Neuronal stem cell (in vitro differentiated cells): ENCODE measurements at regions not wholly inside any gene's neighbourhood (a gene's known extent, or its start where the extent isn't known, plus 50 kb on each side); places are given as distances from the start of the nearest gene placed in this dataset.

Experiments used
- DNase-seq: peaks from one replicate; pipeline ENCODE4 v3.0.0-alpha.2; 2013; ENCODE audit warnings: low spot score
- H2AFZ ChIP-seq: one replicate; pipeline ENCODE4 v1.6.1; 2013; ENCODE audit warnings: mild to moderate bottlenecking, low read length, inconsistent platforms
- H2AK5ac ChIP-seq: 2 replicates; pipeline ENCODE4 v1.6.1; 2013; ENCODE audit warnings: low read depth, mild to moderate bottlenecking, inconsistent platforms, low read length, moderate library complexity, mixed read lengths
- H2BK120ac ChIP-seq: 2 replicates; pipeline ENCODE4 v1.6.1; 2013; ENCODE audit warnings: low read depth, mild to moderate bottlenecking, inconsistent platforms, low read length, moderate library complexity, mixed read lengths
- H2BK12ac ChIP-seq: one replicate; pipeline ENCODE4 v1.6.1; 2013; ENCODE audit warnings: low read length, inconsistent platforms
- H2BK15ac ChIP-seq: 2 replicates; pipeline ENCODE4 v1.6.1; 2013; ENCODE audit warnings: mild to moderate bottlenecking, low read length, inconsistent platforms, mixed read lengths
- H2BK5ac ChIP-seq: one replicate; pipeline ENCODE4 v1.6.1; 2013; ENCODE audit warnings: inconsistent platforms, mild to moderate bottlenecking, low read length, moderate library complexity
- H3K14ac ChIP-seq: one replicate; pipeline ENCODE4 v1.6.1; 2013; ENCODE audit warnings: low read length, inconsistent platforms
- H3K18ac ChIP-seq: 2 replicates; pipeline ENCODE4 v1.6.1; 2013; ENCODE audit warnings: low read length, inconsistent platforms
- H3K23ac ChIP-seq: 2 replicates; pipeline ENCODE4 v1.6.1; 2013; ENCODE audit warnings: low read depth, mild to moderate bottlenecking, mixed read lengths, low read length, inconsistent platforms; ENCODE audit not compliant: poor library complexity
- H3K27ac ChIP-seq: replicated peaks from 3 replicates; pipeline ENCODE4 v1.5.1; 2013; ENCODE audit warnings: low read length, inconsistent platforms
- H3K27me3 ChIP-seq, 3 experiments: 2 replicates each; pipeline ENCODE4 v1.6.1; 2013; ENCODE audit warnings: low read length in 3 of 3, mild to moderate bottlenecking in 2 of 3, inconsistent platforms in 1 of 3, low read depth in 1 of 3, mixed read lengths in 1 of 3, moderate library complexity in 1 of 3; ENCODE audit not compliant: control insufficient read depth in 3 of 3, insufficient read depth in 3 of 3
- H3K36me3 ChIP-seq, 2 donors: replicated peaks in 1 of 2; 2 replicates each; pipeline ENCODE4 v1.6.1; 2013; ENCODE audit warnings: low read length in 2 of 2; ENCODE audit not compliant: control insufficient read depth in 2 of 2, insufficient read depth in 2 of 2
- H3K4ac ChIP-seq: 2 replicates; pipeline ENCODE4 v1.6.1; 2013; ENCODE audit warnings: inconsistent platforms, mild to moderate bottlenecking, low read length, moderate library complexity
- H3K4me1 ChIP-seq, 2 donors: 1 replicate in 1 of 2; 2 replicates in 1 of 2; pipeline ENCODE4 v1.6.1; 2013; ENCODE audit warnings: low read length in 2 of 2, low read depth in 1 of 2; ENCODE audit not compliant: control insufficient read depth in 2 of 2, insufficient read depth in 1 of 2
- H3K4me2 ChIP-seq: one replicate; pipeline ENCODE4 v1.6.1; 2013; ENCODE audit warnings: mild to moderate bottlenecking, low read length, inconsistent platforms; ENCODE audit not compliant: insufficient read depth, poor library complexity, severe bottlenecking
- H3K4me3 ChIP-seq, 2 donors: 2 replicates each; pipeline ENCODE4 v1.5.1; 2013; ENCODE audit warnings: low read length in 2 of 2, mild to moderate bottlenecking in 2 of 2, inconsistent platforms in 1 of 2, moderate library complexity in 1 of 2
- H3K79me1 ChIP-seq: one replicate; pipeline ENCODE4 v1.6.1; 2013; ENCODE audit warnings: low read depth, mild to moderate bottlenecking, inconsistent platforms, low read length, moderate library complexity
- H3K9ac ChIP-seq: one replicate; pipeline ENCODE4 v1.6.1; 2013; ENCODE audit warnings: mild to moderate bottlenecking, low read depth, low read length, inconsistent platforms; ENCODE audit not compliant: poor library complexity
- H3K9me3 ChIP-seq, 2 donors: replicated peaks in 1 of 2; 2 replicates each; pipeline versions ENCODE3 to v1.6.1; 2013; ENCODE audit warnings: low read length in 2 of 2, mild to moderate bottlenecking in 2 of 2, inconsistent platforms in 1 of 2, low read depth in 1 of 2, mixed read lengths in 1 of 2, moderate library complexity in 1 of 2; ENCODE audit not compliant: control insufficient read depth in 2 of 2, insufficient read depth in 1 of 2
- H4K8ac ChIP-seq: one replicate; pipeline ENCODE4 v1.6.1; 2013; ENCODE audit warnings: low read depth, mild to moderate bottlenecking, inconsistent platforms, low read length, moderate library complexity
- H4K91ac ChIP-seq: one replicate; pipeline ENCODE4 v1.6.1; 2013; ENCODE audit warnings: low read length, low read depth, mild to moderate bottlenecking, inconsistent platforms; ENCODE audit not compliant: poor library complexity
- WGBS, 2 donors: extraction: QIAGEN DNeasy Blood & Tissue Kit; methylation state at CpG; one replicate each; pipeline ENCODE4 v1.1.7; 2013; ENCODE audit warnings: missing lambda C conversion rate in 2 of 2, mixed read lengths in 1 of 2; ENCODE audit not compliant: insufficient read length in 2 of 2, insufficient replicate concordance in 1 of 2; ENCODE audit errors: extremely low coverage in 2 of 2; 5-methylcytosine and 5-hydroxymethylcytosine counted together

DNA sequence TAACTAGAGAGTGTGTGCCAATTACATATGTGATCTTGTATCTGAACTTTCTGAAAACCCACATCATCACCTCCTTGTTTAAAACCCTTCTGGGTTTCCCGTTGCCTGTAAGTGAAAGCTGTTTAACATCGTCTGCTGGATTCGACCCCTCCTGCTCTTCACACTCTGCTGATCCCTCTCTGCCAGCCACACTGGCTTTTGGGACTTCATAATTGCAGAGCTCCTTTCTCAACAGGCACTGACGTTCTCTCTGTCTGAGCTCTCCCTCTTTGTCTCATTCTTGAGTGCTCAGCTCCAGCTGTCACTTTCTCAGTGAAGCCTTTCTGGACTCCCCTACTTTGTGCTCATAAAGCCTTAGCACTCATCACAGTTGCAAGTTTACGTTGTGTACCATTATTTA, 153.9 kb downstream of the CEP135 start:
- Histone ChIP-seq H3K4me3 (no peak overlapping the region), H2AFZ (no peak overlapping the region), H3K4me1 (peaks cover 2 to 4% of the 10 kb centered on the region in 2 donors), H3K9me3 (no peaks in the 10 kb centered on the region), H2BK5ac (no peak overlapping the region), H3K14ac (no peak overlapping the region), H3K23ac (no peak overlapping the region), H3K4ac (no peak overlapping the region), H3K27ac (no peak overlapping the region), H4K91ac (no peak overlapping the region), H2BK12ac (no peak overlapping the region), H3K4me2 (no peak overlapping the region), H3K36me3 (no peaks in the 10 kb centered on the region), H2AK5ac (no peak overlapping the region), H3K18ac (no peak overlapping the region), H3K27me3 (no peaks in the 10 kb centered on the region), H3K79me1 (peaks cover 3% of the 10 kb centered on the region), H3K9ac (no peak overlapping the region), H4K8ac (no peak overlapping the region), H2BK120ac (no peak overlapping the region), H2BK15ac (no peak overlapping the region)
- WGBS, 2 donors, result no CpG with 5 or more reads among the region's 5 CpGs
- no peak for DNase-seq

DNA sequence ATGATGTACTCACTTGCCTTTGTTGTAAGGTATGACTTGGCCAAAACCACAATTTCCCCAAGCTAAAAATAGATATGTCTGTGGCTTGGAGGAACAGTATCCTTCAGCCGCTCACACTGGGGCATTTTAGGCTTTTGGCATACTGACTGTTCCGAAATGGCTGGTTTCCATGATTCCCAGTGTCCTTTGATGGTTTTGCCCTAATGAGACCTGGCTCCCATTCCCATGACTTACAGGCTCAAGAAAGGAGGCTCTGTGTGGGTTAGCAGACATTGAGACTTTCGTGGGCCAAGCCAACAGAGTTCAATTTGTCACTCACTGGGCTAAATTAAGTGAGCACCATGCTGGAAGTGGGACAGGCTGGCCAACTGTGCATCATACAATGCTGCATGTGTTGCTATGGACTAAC, 150.6 kb downstream of the CEP135 start:
- no peak overlapping the region for H3K18ac ChIP-seq

DNA sequence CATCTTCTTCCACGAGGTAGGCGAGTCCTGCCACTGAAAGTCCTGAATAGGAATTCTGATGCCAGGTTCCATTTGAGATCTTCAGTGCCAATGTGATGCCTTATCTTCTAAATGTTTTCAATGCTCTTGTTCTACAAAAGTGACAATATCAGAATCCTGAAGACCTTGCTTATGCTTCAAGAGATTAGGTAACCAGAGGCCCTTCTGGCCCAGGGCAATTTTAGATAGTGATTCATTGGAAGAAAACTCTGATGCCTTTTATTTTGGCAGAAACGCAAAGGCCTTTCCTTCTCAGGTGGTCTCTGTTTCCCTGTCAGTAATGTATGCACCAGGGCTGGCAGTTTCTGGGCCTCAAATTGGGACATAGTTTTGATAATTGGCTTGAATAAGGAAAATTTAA, 144.8 kb downstream of the CEP135 start:
- Histone ChIP-seq H3K14ac (no peak overlapping the region), H4K8ac (no peak overlapping the region), H3K18ac (no peak overlapping the region), H3K79me1 (no peaks in the 10 kb centered on the region), H2BK15ac (no peak overlapping the region), H2BK12ac (no peak overlapping the region), H3K27ac (no peak overlapping the region), H3K4ac (no peak overlapping the region), H2BK5ac (no peak overlapping the region), H3K4me1 (no peaks in the 10 kb centered on the region), H3K9ac (no peak overlapping the region), H4K91ac (no peak overlapping the region), H2AFZ (no peak overlapping the region), H2AK5ac (no peak overlapping the region), H3K9me3 (no peaks in the 10 kb centered on the region), H3K4me3 (no peak overlapping the region), H3K23ac (no peak overlapping the region), H3K4me2 (no peak overlapping the region), H2BK120ac (no peak overlapping the region), H3K36me3 (no peaks in the 10 kb centered on the region), H3K27me3 (no peaks in the 10 kb centered on the region)
- no CpG with 5 or more reads among the region's 3 CpGs for WGBS, 2 donors
- no peak for DNase-seq

More for the DNA sequence above, 150.6 kb downstream of the CEP135 start:
- H3K4me3 ChIP-seq, result no peak overlapping the region
- no peaks in the 10 kb centered on the region for H3K9me3 ChIP-seq
- H3K14ac ChIP-seq, result no peak overlapping the region
- no peak overlapping the region for H2BK5ac ChIP-seq
- H4K8ac ChIP-seq, result no peak overlapping the region
- H2BK15ac ChIP-seq, result no peak overlapping the region
- H2AFZ ChIP-seq, result no peak overlapping the region
- H3K23ac ChIP-seq, result no peak overlapping the region
- no peaks in the 10 kb centered on the region for H3K27me3 ChIP-seq
- peaks cover 2 to 4% of the 10 kb centered on the region in 2 donors for H3K4me1 ChIP-seq
- WGBS, 2 donors, result no CpG with 5 or more reads among the region's 3 CpGs
- no peaks in the 10 kb centered on the region for H3K36me3 ChIP-seq
- no peak overlapping the region for H2AK5ac ChIP-seq
- H4K91ac ChIP-seq, result no peak overlapping the region
- no peak overlapping the region for H3K4ac ChIP-seq
- H3K4me2 ChIP-seq, result no peak overlapping the region
- H2BK12ac ChIP-seq, result no peak overlapping the region
- no peak for DNase-seq
- no peak overlapping the region for H3K9ac ChIP-seq
- H2BK120ac ChIP-seq, result no peak overlapping the region
- no peak overlapping the region for H3K27ac ChIP-seq
- peaks cover 3% of the 10 kb centered on the region for H3K79me1 ChIP-seq

DNA sequence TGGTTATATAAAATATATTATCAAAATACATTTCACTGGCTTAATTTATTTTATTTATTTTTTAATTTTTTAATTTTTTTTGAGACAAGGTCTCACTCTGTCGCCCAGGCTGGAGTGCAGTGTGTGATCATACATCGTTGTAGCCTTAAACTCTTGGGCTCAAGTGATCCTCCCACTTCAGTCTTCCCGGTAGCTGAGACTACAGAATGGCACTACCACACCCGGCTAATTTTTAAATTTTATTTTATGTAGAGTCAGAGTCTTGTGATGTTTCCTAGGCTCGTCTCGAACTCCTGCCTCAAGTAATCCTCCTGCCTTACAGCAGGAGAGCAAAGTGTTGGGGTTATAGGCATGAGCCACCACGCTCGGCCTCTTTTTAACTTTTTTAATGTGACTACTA, 143.8 kb downstream of the CEP135 start:
- WGBS, 2 donors, result no CpG with 5 or more reads among the region's 8 CpGs
- no peak overlapping the region for H3K4me3 ChIP-seq
- H3K9ac ChIP-seq, result no peak overlapping the region
- no peaks in the 10 kb centered on the region for H3K27me3 ChIP-seq
- no peak overlapping the region for H3K23ac ChIP-seq
- H3K4me1 ChIP-seq, result no peaks in the 10 kb centered on the region
- H2BK5ac ChIP-seq, result no peak overlapping the region
- no peak overlapping the region for H2BK120ac ChIP-seq
- no peak for DNase-seq
- H2AK5ac ChIP-seq, result no peak overlapping the region
- H3K14ac ChIP-seq, result no peak overlapping the region
- no peak overlapping the region for H4K8ac ChIP-seq
- no peak overlapping the region for H2BK12ac ChIP-seq
- H3K36me3 ChIP-seq, result no peaks in the 10 kb centered on the region
- no peak overlapping the region for H3K4ac ChIP-seq
- no peak overlapping the region for H3K18ac ChIP-seq
- H3K9me3 ChIP-seq, result no peaks in the 10 kb centered on the region
- H2BK15ac ChIP-seq, result no peak overlapping the region
- no peak overlapping the region for H3K27ac ChIP-seq
- H2AFZ ChIP-seq, result no peak overlapping the region
- no peak overlapping the region for H4K91ac ChIP-seq
- H3K79me1 ChIP-seq, result no peaks in the 10 kb centered on the region
- no peak overlapping the region for H3K4me2 ChIP-seq
